IPS-11a (cell line): ENCODE measurements at regions not wholly inside any gene's neighbourhood (a gene's known extent, or its start where the extent isn't known, plus 50 kb on each side); places are given as distances from the start of the nearest gene placed in this dataset.
"Not testable (repeated sequence)": the region's sequence is repeated elsewhere in the genome, so short reads cannot be mapped to it uniquely, and the experiment has no call there.

Experiments
- H3K4me3 ChIP-seq: one replicate; pipeline ENCODE4 v1.5.1; 2013; ENCODE audit warnings: low read depth, low read length, control low read depth

DNA sequence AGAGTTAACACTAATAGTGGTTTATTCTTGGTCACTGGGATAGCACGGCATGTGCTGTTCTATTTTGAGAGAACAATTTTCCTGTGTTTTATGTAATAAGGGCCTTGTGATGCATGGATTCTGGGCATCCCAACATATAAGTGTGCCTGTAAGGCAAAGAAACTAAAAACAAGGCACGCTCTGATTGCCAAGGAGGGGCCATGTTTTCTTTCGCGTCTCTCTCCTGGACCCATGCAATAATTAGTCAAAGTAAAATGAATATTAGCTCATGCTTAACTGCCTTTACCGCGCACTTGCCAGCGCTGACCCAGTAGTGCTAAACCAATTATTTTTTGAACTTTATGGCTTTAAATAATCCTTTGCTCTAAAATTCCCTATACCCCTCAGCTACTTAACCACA, 140.9 kb downstream of the PSAT1 start:
- H3K4me3 ChIP-seq = no peak overlapping the region

DNA sequence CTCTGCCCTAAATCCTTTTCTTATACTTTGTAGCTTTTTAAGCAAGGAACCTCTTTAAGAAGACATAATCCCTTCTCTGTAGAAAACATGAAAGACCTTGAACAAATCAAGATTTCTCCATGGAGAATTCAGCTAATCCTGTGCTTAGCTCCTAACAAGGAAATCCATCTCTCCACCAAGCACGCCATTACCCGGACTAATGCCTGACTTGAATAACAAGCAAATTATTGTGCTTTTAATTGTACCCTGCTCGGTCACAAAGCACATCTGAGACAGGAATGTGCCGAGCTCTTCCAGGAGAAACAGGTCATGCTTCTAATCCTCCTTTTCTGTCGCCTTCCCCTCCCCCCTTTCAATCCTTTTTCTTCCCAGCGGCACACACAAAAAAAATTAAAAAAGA, 141.3 kb downstream of the PSAT1 start:
- no peak overlapping the region for H3K4me3 ChIP-seq

DNA sequence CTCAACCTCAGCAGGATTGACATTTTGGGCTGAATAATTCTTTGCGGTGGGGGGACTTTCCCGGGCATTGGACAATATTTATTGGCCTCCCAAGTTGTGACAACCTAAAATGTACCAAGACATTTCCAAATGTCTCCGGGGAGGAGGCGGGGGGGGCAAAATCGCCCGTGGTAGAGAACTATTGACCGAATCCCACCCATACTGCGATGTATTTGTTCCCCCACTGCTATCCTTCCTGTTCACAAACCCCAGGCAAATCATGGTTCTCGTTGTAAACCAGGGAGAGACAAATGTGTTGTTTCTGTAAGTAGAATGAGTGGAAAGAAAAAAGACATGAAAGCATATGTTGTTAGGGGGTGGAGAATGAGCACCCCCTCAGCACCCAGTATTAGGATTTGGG, 141.9 kb downstream of the PSAT1 start:
- no peak overlapping the region for H3K4me3 ChIP-seq

DNA sequence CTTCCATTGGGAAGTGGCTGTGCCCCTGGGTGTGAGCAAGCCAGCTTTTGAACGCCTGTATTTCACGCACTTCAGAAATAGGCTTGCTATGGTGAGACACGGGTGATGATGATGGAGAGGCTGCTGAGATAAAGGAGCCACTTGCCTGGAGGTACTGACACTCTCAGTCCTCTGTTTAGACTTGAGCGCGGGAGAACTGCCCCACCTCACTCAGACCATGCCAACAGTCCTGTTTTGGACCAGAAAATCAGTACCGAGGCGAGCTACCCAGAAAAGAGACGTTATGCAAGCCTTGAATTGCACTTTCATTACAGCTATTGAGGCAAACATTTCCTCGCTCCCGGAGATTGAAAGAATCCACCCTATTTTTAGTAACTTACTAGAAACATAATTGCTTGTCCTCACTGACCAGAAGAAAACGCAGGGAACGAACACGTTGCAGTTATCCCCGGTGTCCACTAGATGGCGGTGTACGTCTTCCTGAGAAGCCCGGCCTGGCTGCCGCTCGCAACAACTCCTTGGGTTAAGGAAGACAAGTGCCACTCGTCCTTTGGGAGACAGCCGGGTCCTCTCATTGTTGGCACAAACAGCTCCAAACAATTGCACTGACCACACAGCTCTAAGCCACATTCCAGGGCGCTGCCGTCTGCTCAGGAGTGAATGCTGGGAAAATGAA, 142.4 kb downstream of the PSAT1 start:
- no peak overlapping the region for H3K4me3 ChIP-seq

DNA sequence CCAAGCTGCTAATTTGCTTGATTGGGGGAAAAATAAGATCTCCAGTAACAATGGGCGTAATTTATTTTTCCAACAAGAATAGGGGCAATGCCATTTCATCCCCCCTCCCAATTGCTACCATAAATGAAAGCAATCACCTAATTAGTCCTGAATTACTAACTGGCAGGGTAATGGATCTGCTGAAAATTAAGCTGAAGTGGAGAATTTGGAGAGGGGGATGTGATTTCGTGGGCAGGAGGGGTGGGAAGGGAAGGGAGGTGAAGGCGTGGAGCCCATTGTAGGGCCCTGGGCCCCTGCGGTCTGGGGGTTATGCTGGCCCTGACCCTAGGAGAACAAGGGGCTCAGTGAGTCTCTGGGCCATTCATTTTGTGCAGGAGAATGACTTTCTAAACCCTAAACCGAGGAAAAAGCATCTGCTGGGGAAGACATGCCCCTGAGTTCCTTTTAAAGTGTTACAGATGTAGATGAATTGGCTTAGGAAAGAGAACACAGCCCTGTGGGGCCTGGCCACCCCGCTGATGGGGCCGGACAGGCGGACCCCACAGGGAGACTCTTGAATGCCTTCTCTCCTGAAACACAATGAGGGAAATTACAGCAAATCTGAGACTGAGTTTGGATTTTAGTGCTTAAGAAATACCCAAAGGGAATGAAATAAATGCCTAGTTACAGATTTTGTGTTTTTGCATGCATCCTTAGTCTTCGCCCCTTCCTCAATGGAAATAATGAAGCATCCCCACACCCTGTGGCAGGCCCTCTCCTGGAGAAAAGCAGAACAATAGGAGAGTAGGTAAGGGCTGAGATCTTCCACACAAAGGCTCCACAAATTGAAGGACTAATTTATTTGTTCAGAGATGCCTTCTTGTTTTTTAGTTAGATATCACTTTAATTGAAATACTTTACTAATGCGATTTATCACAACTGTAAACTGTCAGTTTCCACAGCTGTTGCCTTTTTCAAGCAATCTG, 143.2 kb downstream of the PSAT1 start:
- no peak overlapping the region for H3K4me3 ChIP-seq

DNA sequence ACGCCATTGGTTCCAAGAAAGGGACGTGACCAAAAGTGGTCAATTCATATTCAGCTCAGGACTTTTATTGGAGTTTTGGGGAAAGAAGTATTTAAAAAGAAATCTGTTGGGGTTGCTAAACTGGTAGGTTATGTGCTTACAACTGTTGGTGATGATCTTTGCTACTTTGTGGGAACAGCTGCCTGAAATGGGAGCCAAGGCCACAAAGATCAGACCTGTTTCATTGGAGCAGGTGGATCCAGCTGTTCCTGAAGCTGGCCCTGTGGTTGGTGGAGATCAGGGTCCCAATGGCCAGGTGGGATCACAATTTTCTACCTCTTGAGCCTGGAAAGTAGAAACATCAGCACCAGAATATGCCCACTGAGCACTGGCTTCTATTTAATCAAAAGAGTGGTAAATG, 144.5 kb downstream of the PSAT1 start:
- no peak overlapping the region for H3K4me3 ChIP-seq

DNA sequence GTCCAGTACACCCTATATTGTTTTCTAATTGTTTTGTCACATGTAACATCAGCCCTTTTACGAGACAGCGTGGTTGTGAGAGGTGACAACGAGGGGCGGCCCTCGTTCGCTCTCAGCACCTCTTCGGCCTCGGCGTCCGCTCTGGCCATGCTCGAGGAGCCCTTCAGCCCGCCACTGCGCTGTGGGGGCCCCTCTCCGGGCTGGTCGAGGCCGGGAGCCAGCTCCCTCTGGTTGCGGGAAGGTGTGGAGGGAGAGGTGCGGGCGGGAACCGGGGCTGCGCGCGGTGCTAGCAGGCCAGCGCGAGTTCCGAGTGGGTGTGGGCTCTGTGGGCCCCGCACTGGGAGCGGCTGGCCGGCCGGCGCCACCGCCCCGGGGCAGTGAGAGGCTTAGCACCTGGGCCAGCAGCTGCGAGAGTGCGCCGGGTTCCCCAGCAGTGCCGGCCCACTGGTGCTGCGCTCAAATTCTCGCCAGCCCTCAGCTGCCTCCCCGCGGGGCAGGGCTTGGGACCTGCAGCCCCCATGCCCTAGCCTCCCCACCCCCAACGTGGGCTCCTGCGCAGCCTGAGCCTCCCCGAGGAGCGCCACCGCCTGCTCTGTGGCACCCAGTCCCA, 145.0 kb downstream of the PSAT1 start:
- no peak overlapping the region for H3K4me3 ChIP-seq

DNA sequence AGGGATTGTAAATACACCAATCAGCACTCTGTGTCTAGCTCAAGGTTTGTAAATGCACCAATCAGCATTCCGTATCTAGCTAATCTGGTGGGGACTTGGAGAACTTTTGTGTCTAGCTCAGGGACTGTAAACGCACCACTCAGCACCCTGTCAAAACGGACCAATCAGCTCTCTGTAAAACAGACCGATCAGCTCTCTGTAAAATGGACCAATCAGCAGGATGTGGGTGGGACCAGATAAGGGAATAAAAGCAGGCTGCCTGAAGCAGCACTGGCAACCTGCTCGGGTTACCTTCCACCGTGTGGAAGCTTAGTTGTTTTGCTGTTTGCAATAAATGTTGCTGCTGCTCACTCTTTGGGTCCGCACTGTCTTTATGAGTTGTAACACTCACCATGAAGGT, 145.7 kb downstream of the PSAT1 start:
- not testable (repeated sequence) for H3K4me3 ChIP-seq

DNA sequence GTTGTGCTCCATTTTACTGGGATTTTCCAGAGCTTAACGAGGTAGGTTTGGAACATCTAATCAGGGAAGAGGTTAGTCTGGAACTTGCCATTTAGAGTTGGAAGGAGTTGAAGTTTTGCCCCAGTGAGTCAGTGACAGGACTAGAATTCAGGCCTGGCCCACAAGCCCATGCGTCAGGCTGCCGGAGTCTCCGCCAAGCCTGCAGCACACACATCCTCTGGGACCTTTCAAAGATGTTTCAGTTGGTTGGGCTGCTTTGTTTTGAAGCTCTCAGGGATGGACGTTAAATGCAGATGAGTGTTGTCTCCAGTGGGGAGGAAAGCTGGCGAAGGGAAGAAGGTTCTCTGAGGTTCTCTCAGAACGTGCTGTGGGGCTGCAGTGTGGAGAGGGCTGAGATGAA, 147.0 kb downstream of the PSAT1 start:
- H3K4me3 ChIP-seq = no peak overlapping the region

DNA sequence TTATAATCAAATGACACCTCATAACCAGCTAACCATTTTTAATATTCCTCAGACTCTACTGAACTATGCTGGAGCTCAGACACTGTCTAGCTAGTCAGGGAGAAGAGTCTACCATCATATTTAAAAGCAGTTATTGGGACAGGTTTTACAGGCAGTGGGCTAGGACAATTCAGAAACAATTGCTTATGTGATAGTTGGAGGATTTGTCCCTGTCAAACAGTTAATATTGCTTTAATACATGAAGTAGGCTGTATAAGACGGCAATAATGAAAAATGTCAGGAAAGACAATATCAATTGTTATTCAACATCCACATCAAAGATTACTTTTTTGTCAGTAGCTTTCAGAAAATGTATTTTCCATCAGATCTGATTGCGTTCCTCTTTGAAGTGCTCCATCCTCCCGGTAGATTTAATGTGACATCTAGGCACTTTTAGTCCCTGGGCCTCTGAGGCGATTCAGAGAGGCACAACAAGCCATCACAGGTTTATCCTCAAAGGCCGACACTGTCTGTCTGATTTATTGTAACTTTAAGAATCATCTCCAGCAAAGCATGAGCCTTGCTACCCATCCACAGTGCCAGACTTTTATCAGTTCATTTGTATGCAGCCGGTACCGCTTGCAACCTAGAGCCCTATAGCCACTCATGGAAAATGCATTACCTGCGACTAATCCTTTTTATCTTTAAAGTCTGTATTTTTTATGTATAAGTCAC, 152.2 kb downstream of the PSAT1 start:
- H3K4me3 ChIP-seq = no peak overlapping the region

DNA sequence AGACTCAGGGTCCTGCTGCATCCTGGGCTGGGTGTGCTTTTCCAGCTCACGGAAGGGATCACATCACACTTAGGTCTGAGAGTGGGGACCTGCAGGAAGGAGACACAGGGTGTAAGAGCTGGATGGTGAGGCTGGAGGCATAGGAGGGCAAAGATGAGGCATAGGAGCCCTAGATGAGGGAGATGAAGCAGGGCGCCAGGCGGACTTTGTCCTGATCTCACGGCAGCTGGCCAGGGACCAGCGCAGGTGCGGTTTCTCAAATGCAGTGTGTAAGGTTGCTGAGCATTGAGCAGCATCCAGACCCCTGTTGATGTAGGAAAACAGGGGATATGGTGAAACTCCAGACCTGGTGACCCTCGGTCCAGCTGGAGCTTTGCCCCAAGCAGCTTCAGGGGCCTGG, 156.5 kb downstream of the PSAT1 start:
- no peak overlapping the region for H3K4me3 ChIP-seq

DNA sequence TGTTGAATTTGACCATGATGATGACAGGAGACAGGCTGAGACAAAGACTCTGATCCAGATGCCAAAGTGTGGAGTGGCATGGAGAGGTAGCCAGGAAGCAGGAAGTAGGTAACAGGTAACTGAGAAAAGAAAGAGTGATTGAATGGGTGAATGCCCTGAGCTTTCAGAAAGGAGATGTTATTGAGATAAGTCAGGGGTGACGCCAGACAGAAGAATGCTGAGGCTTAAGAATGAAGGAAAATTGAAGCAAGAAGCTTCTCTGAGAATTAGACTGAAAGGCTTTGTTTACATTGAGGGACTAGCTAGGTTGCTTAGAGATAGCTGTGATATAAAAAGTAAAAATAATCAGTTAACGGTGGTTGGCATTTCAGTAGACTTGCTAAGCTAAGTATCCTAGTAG, 165.7 kb downstream of the PSAT1 start:
- H3K4me3 ChIP-seq = no peak overlapping the region

DNA sequence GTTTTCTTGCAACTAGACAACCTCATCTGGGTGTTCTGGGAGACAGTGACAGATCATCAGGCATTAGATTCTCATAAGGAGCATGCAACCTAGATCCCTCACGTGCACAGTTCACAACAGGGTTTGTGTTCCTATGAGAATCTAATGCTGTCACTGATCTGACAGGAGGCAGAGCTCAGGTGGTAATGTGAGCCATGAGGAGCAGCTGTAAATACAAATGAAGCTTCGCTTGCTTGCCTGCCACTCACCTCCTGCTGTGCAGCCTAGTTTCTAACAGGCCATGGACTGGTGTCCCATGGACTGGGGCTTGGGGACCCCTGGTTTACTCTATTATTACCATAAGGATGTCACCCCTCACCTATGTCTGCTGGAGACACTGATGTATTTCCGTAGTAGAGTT, 166.8 kb downstream of the PSAT1 start:
- H3K4me3 ChIP-seq = no peak overlapping the region

DNA sequence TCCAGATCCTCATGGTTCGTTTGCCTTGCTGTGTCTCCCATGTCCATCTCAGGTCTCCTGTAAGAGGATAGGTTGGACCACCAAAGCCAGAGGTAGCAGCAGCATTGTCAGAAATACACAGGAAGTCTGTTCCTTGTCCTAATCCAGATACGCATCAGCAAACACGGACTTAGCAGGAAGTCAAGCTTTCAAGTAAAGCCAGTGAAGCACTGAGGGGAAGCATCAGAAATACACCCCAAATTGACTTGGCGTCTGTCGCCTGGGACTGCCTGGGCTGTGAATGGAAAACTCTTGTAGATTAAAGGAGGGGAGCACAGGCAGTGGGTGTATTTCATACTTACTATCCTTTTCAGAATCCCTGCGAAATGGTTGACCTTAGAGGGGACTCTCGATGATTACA, 171.3 kb downstream of the PSAT1 start:
- H3K4me3 ChIP-seq = no peak overlapping the region

DNA sequence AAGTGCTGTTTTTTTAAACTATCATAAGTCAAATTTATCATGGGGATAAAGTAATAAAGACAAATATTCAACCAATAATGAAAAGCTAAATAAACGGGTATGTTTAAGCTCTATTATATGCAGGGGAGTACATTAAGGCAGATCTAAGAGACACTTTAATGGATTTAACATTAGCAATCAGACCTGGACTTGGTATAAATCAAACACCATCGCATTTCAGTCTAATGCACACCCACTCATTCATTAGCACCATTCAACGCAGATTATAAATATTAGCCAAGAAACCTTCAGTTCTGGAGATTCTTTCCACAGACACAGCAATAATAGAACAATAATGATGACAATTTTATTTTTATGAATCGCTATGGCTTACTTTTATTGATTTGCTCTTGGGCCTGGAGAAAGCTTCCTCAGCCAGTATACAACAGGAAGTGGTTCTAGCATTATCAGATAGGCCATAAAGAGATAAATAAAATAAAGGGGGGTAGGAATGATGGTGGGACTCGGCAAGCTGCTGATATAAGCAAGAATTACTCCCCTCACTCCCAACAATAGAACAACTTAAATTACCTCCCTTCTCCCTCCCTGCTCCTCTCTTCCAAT, 172.2 kb downstream of the PSAT1 start:
- no peak overlapping the region for H3K4me3 ChIP-seq

DNA sequence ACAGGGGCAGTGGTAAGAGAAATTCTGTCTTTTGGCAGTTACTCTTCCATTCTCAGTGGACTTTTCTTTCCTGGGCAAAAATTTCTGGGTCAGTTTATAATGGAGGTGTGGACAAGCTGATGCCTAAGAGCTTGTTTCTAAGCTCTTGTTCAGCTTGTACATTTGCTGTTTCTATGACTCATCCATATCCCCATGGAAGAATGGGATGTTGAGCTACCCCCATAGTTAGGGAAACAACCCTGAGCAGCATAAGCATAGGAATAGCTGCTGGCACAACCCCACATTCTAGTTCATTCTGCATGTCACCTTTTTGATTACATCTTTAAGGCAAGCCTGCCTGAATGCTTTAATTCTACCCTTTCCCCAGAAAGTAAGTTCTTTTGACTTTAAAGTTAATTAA, 173.3 kb downstream of the PSAT1 start:
- no peak overlapping the region for H3K4me3 ChIP-seq

DNA sequence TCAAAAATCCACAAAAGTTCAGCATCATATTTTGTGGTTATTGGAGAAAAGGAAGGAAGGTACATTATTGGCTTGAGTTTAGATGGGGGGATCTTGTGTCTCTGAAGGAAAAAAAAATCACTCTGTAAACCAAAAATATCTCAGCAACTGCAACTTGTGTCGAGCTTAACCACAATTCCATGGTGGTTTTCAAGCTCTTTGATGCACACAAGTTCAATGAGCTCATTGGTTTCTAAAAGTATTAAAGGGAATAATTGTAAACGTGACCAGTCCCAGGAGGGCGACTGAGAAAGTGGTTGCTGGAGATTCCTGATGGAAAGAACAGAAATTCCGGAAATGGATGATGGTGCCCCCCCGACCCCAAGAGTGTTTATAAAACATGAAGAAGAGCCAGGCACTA, 173.8 kb downstream of the PSAT1 start:
- no peak overlapping the region for H3K4me3 ChIP-seq

DNA sequence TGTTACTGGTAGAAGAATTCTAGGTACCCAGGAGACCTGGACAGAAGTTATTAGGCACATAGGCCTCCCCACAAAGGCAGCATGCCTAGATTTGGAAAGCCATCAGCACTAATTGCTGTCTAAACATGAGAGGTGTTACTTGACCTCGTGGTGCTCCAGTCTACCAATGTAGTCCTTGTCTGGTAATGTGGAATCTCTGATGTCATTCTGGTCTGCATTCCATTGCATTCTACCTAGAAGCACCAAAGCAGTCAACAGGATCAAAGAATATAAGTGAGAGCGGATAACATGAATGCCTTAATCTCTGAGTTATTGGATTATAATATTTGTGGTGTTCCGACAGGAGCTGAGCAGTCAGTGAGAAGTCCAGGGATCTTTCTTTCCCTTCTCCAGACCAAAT, 175.2 kb downstream of the PSAT1 start:
- H3K4me3 ChIP-seq = no peak overlapping the region

DNA sequence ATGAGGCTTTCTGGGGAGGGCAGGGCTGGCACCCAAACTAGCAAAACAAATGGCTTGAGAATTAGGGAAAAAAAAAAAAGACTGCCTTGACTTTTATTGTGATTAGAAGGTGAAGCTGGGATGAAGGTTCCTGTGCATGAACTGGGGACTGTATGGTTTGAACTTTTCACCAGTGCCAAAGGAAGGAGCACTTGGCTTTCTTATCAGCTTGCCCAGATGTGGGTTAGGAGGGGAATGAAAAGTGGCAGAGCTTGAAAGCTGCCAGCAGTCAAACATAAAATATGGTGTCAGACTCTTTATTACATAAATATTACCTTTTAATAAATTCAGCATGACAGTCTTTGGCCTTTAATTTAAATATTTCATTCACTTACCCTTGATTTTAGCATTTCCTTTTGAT, 182.5 kb downstream of the PSAT1 start:
- no peak overlapping the region for H3K4me3 ChIP-seq

DNA sequence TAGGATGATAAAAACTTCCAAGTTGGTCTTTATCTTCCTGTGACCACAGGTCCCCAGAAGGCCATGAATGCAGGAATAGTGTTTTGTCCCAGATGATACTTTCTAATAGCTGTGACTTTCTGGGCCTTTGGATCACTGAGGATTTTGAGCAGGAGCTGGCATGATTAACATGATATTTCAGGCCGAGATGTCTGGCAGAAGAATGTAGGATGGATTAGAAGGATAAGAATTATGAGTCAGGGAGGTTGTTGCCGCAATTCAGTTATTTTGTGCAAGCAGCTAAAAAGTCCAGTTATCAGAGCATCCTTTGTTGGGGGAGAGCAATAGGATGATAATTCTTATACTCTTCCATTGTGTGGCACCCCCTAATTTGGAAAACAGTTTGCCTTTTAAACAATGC, 189.7 kb downstream of the PSAT1 start:
- H3K4me3 ChIP-seq = no peak overlapping the region

DNA sequence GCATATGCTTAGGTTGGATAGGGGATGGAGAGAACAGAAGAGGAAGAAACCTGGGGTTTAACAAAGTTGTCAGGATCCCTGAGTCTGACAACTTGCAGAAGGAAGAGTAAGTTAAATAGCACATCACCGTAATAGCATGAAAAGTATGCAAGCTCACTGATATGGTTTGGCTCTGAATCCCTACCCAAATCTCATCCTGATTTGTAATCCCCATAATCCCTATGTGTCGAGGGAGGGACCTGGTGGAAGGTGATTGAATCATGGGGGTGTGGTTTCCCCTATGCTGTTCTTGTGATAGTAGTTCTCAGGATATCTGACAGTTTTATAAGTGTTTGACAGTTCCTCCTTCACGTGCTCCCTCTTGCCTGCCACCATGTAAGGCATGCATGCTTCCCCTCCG, 193.3 kb downstream of the PSAT1 start:
- H3K4me3 ChIP-seq = no peak overlapping the region
